ENCODE measurements at regions not wholly inside any gene's neighbourhood (a gene's known extent, or its start where the extent isn't known, plus 50 kb on each side); places are given as distances from the start of the nearest gene placed in this dataset.

GRCh38 chr3:106617276-106617675, 748.5 kb upstream of the CBLB start:
- Mint-ChIP-seq H3K36me3 (ENCODE audit: low read depth) (peaks cover 15% of the 10 kb centered on the region), H3K9me3 (peaks cover 19% of the 10 kb centered on the region), H3K27me3 (no peaks in the 10 kb centered on the region), H3K4me3 (no peak overlapping the region), H3K27ac (no peak overlapping the region), H3K4me1 (no peaks in the 10 kb centered on the region)
- DNase-seq: no peak
- intact Hi-C loops (cut with micrococcal nuclease): loop anchor here (10.0 kb wide), 3 partner anchors 448 to 1252 kb away; partner anchors contain the start of gene ALCAM

DNA sequence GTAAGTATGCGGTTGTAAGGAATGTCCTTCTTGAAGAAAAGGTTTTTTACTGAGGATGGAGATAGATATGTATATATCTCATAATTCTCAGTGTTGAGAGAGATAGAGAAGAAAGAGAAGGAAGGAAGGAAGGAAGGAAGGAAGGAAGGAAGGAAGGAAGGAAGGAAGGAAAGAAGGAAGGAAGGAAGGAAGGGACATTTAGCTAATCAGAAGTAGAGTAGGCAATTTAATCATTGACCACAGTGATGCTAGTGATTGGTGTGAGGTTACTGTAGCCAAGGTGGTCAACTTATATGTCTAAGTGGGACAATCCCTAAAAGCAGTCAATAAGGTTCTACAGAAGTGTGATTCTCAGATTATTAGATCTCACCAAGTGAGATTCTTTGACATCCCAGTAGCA, 751.8 kb upstream of the CBLB start:
- DNase-seq: no peak
- Mint-ChIP-seq H3K4me3 (no peak overlapping the region), H3K36me3 (ENCODE audit: low read depth) (no peaks in the 10 kb centered on the region), H3K27ac (no peak overlapping the region), H3K27me3 (no peaks in the 10 kb centered on the region), H3K4me1 (no peaks in the 10 kb centered on the region), H3K9me3 (peaks cover 12% of the 10 kb centered on the region)
- intact Hi-C loops (cut with micrococcal nuclease): no loop called here

DNA sequence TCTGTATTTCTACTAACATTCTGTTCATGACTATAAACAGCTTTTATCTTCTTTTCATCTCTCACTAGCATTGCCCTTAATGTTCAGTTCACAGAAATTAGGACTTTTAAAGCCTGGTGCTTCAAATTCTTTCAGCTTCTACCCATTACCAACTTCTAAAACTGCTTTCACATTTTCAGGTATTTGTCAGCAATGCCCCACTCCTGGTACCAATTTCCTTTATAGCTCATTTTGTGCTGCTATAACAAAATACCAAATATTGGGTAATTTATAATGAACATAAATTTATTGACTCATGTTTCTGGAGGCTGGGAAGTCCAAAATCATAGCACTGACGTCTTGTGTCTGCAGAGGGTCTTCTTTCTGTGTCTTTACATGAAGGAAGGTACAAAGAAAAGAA, 753.1 kb upstream of the CCDC54 start:
- peaks cover 12% of the 10 kb centered on the region for H3K9me3 Mint-ChIP-seq
- no peak overlapping the region for H3K27ac Mint-ChIP-seq
- H3K4me3 Mint-ChIP-seq: no peak overlapping the region
- H3K36me3 Mint-ChIP-seq (ENCODE audit: low read depth): no peaks in the 10 kb centered on the region
- intact Hi-C loops (cut with micrococcal nuclease): no loop called here
- no peak for DNase-seq
- H3K4me1 Mint-ChIP-seq: no peaks in the 10 kb centered on the region
- H3K27me3 Mint-ChIP-seq: peaks cover 3% of the 10 kb centered on the region

GRCh38 chr3:106628407-106628806, 748.8 kb upstream of the CCDC54 start:
- H3K36me3 Mint-ChIP-seq (ENCODE audit: low read depth): no peaks in the 10 kb centered on the region
- H3K9me3 Mint-ChIP-seq: peaks cover 8% of the 10 kb centered on the region
- no peak overlapping the region for H3K4me3 Mint-ChIP-seq
- no peak overlapping the region for H3K27ac Mint-ChIP-seq
- intact Hi-C loops (cut with micrococcal nuclease): no loop called here
- DNase-seq: no peak
- no peaks in the 10 kb centered on the region for H3K4me1 Mint-ChIP-seq
- peaks cover 12% of the 10 kb centered on the region for H3K27me3 Mint-ChIP-seq

DNA sequence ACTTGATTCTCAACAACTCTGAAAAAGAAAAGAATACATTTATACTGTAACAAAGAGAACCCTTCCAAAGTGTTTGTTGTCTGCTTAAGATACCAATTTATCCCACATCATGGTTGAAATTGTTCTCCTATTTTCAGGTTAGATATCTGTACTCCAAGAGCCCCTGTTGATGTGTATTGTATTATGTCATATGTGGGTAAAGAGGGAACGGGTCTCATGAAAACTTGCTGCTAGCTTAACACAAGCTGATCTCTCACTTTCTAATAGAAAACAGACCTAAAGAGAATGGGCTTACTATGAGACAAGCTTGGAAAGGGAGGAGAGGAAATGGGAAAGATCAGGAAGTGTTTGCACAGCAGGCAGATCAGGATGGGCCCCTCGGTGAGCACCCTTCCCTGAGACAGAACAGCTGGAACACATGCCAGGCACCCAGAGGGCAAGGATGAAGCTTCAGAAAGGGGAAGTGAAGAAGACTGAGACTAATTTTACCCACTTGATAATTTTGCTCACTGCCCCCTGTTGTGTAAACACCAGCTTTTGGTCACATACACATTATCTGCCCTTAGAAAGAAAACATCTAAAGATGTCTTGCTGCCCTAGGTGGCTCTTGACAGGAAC, 747.9 kb upstream of the CCDC54 start:
- peaks cover 12% of the 10 kb centered on the region for H3K27me3 Mint-ChIP-seq
- H3K27ac Mint-ChIP-seq: no peak overlapping the region
- no peaks in the 10 kb centered on the region for H3K36me3 Mint-ChIP-seq (ENCODE audit: low read depth)
- no peaks in the 10 kb centered on the region for H3K9me3 Mint-ChIP-seq
- no peak overlapping the region for H3K4me3 Mint-ChIP-seq
- no peak for DNase-seq
- H3K4me1 Mint-ChIP-seq: no peaks in the 10 kb centered on the region
- intact Hi-C loops (cut with micrococcal nuclease): no loop called here

- H3K4me1 Mint-ChIP-seq: no peaks in the 10 kb centered on the region
- no peaks in the 10 kb centered on the region for H3K9me3 Mint-ChIP-seq
- peaks cover 9% of the 10 kb centered on the region for H3K27me3 Mint-ChIP-seq
- H3K4me3 Mint-ChIP-seq: no peak overlapping the region
- no peaks in the 10 kb centered on the region for H3K36me3 Mint-ChIP-seq (ENCODE audit: low read depth)
- DNase-seq: no peak
- H3K27ac Mint-ChIP-seq: no peak overlapping the region
- intact Hi-C loops (cut with micrococcal nuclease): no loop called here
Measured at GRCh38 chr3:106631373-106632108, 745.7 kb upstream of the CCDC54 start.

GRCh38 chr3:106635271-106635670, 742.0 kb upstream of the CCDC54 start:
- intact Hi-C loops (cut with micrococcal nuclease): no loop called here
- H3K4me3 Mint-ChIP-seq: no peak overlapping the region
- H3K4me1 Mint-ChIP-seq: no peaks in the 10 kb centered on the region
- no peak overlapping the region for H3K27ac Mint-ChIP-seq
- H3K36me3 Mint-ChIP-seq (ENCODE audit: low read depth): no peaks in the 10 kb centered on the region
- peaks cover 12% of the 10 kb centered on the region for H3K27me3 Mint-ChIP-seq
- no peaks in the 10 kb centered on the region for H3K9me3 Mint-ChIP-seq
- DNase-seq: no peak

DNA sequence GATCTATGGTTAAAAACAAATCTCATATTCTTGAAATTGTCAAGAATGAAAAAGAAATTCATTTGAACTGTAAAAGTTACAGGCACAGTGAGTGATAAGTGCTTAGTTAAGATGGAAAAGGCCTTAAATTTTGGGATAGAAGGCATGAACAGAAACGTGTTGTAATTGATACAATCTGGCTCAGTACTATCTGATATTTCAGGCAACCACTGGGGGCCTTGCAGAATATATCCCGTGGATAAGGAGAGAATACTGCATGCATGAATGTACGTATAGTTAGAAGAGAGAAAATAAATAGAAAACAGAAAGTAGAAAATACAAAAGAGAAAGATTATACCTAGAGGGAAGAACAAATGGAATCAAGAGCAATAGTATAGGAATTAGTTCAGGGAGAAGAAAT, 741.4 kb upstream of the CCDC54 start:
- intact Hi-C loops (cut with micrococcal nuclease): no loop called here
- Mint-ChIP-seq H3K4me1 (no peaks in the 10 kb centered on the region), H3K36me3 (ENCODE audit: low read depth) (no peaks in the 10 kb centered on the region), H3K9me3 (no peaks in the 10 kb centered on the region), H3K27me3 (peaks cover 12% of the 10 kb centered on the region), H3K4me3 (no peak overlapping the region), H3K27ac (no peak overlapping the region)
- no peak for DNase-seq

DNA sequence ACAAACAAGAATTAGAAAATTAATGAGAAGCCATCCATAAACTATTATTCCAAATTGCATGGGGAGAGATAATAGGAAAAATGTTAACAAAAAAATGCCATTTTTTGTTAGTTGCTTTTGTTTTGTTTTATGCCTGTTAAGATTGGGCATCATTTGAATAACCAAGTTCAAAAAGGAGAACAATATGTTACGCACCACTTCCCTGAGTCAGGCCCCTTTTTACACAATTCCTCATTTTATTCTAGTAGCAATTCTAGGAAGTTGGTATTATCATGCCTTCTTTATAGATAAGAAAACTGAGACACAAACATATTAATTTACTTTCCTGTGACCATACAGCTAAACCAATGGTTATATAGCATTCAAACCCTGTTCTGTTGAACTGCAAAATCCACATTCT, 736.9 kb upstream of the CCDC54 start:
- Mint-ChIP-seq H3K4me1 (no peaks in the 10 kb centered on the region), H3K36me3 (ENCODE audit: low read depth) (no peaks in the 10 kb centered on the region)

DNA sequence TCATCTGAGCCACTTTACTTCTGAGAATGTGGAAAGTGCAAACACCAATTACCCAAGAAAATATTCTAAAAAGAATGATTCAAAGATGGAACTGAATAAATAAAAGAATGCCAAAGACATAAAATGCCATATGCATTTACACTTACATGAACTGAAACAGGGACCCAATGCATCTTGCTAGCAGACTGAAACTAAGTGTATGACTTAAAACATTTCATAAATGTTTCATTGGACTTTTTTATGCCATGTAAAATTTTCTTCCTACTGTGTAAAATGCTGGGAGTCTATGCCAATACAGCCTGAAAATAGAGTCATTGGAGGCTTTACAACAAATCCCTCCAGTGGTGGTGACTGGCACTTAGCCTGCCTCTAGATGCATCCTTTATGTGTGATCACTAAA, 735.1 kb upstream of the CCDC54 start:
- intact Hi-C loops (cut with micrococcal nuclease): no loop called here
- no peaks in the 10 kb centered on the region for H3K36me3 Mint-ChIP-seq (ENCODE audit: low read depth)
- no peaks in the 10 kb centered on the region for H3K9me3 Mint-ChIP-seq
- H3K4me1 Mint-ChIP-seq: no peaks in the 10 kb centered on the region
- H3K27me3 Mint-ChIP-seq: peaks cover 4% of the 10 kb centered on the region
- DNase-seq: no peak
- no peak overlapping the region for H3K4me3 Mint-ChIP-seq
- no peak overlapping the region for H3K27ac Mint-ChIP-seq

More for the DNA sequence above, 736.9 kb upstream of the CCDC54 start:
- no peak for DNase-seq
- Mint-ChIP-seq H3K27ac (no peak overlapping the region), H3K9me3 (no peaks in the 10 kb centered on the region), H3K4me3 (no peak overlapping the region), H3K27me3 (peaks cover 7% of the 10 kb centered on the region)
- intact Hi-C loops (cut with micrococcal nuclease): no loop called here

DNA sequence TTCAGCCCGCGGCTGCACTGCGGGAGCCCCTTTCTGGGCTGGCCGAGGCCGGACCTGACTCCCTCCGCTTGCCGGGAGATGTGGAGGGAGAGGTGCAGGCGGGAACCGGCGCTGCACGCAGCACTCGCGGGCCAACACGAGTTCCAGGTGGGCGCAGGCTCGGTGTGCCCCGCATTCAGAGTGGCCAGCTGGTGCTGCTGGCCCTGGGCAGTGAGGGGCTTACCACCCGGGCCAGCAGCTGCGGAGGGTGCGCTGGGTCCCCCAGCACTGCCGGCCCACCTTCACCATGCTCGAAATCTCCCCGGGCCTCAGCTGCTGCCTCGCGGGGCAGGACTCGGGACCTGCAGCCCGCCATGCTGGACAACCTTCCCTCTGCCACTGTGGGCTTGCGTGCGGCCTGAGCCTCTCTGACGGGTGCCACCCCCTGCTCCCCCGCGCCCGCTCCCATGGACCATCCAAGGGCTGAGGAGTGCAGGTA, 733.5 kb upstream of the CCDC54 start:
- Mint-ChIP-seq H3K27ac (no peak overlapping the region), H3K27me3 (peaks cover 2% of the 10 kb centered on the region), H3K4me1 (no peaks in the 10 kb centered on the region), H3K36me3 (ENCODE audit: low read depth) (no peaks in the 10 kb centered on the region), H3K4me3 (no peak overlapping the region), H3K9me3 (no peaks in the 10 kb centered on the region)
- intact Hi-C loops (cut with micrococcal nuclease): no loop called here
- no peak for DNase-seq

GRCh38 chr3:106673926-106674569, 703.2 kb upstream of the CCDC54 start:
- no peaks in the 10 kb centered on the region for H3K4me1 Mint-ChIP-seq
- no peaks in the 10 kb centered on the region for H3K36me3 Mint-ChIP-seq (ENCODE audit: low read depth)
- no peak overlapping the region for H3K4me3 Mint-ChIP-seq
- no peaks in the 10 kb centered on the region for H3K27me3 Mint-ChIP-seq
- H3K27ac Mint-ChIP-seq: no peak overlapping the region
- no peak for DNase-seq
- intact Hi-C loops (cut with micrococcal nuclease): no loop called here
- no peaks in the 10 kb centered on the region for H3K9me3 Mint-ChIP-seq

DNA sequence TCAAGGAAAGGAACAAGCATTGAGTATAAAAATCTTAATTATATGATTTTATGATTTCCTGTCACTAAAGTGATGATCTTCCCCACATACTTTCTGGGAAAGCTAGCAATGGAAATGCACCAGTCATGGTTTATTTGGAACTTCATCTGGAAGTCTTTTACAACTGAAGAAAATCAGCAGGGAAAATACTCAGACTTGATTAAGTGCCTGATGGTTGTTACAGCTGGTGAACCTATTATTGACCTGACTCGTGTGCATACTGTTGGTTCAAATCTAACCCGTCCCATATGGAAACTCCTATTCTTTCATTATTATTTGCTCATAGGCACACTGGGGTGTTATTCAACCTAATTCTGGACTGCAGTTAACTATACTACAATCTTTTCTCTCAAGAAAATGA, 701.8 kb upstream of the CCDC54 start:
- no peak overlapping the region for H3K27ac Mint-ChIP-seq
- DNase-seq: no peak
- H3K4me1 Mint-ChIP-seq: no peaks in the 10 kb centered on the region
- H3K36me3 Mint-ChIP-seq (ENCODE audit: low read depth): no peaks in the 10 kb centered on the region
- intact Hi-C loops (cut with micrococcal nuclease): no loop called here
- H3K9me3 Mint-ChIP-seq: no peaks in the 10 kb centered on the region
- no peak overlapping the region for H3K4me3 Mint-ChIP-seq
- H3K27me3 Mint-ChIP-seq: no peaks in the 10 kb centered on the region

DNA sequence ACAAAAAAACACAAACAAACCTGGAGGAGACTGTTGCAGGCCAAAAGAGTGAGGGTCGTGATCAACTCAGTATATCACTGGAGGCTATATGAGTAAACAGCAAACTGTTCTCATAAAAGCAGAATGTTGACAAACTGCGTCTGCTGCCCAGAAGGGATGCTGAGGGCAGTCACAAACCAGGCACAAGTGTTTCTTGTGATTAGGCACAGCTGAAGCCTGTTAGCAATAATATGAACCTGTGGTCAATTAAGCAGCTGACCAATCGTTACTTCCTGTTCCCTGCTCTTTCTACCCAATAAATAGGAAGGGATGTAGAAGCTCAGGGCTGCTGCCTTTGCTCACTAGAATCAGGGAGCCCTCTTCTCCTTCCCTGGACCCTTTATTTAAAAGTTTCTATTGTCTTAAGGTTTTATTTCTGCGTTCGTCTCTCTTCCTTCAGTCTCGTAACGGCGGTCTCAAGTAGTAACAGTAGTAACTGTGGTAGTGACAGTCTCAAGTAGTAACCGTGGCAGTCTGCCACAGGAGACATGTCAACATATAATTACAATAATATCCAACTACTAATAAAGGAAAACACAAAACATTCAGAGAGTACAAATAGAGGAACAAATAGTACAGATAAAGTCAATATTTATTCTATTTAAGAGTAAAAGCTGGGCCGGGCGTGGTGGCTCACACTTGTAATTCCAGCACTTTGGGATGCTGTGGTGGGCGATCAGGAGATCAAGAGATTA, 698.4 kb upstream of the CCDC54 start:
- no peak for DNase-seq
- no peak overlapping the region for H3K27ac Mint-ChIP-seq
- intact Hi-C loops (cut with micrococcal nuclease): no loop called here
- no peak overlapping the region for H3K4me3 Mint-ChIP-seq
- no peaks in the 10 kb centered on the region for H3K27me3 Mint-ChIP-seq
- H3K4me1 Mint-ChIP-seq: no peaks in the 10 kb centered on the region
- no peaks in the 10 kb centered on the region for H3K9me3 Mint-ChIP-seq
- no peaks in the 10 kb centered on the region for H3K36me3 Mint-ChIP-seq (ENCODE audit: low read depth)
